DMS114 treated with DMSO at 0.1 percent for 48 hours (cell line): ENCODE measurements at regions not wholly inside any gene's neighbourhood (a gene's known extent, or its start where the extent isn't known, plus 50 kb on each side); places are given as distances from the start of the nearest gene placed in this dataset.

Experiments
- DNase-seq: peaks from one replicate; lab custom pipeline; 2025; ENCODE audit not compliant: unreplicated experiment; lab: John Stamatoyannopoulos, UW

DNA sequence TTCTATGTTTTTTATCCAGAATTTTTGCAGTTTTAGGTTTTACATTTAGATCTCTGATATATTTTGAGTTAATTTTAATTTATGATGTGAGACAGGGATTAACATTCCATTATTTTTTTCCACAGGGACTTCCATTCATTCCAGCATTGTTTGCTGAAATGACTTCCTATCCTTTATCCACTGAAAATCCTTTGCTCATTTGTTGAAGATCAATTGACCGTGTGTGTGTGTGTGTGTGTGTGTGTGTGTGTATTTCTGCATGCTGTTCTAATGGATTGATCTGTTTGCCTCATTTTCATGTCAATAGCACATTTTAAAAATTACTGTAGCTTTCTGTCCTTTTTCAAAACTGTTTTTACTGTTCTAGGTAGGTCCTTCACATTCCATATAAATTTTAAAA, 480.3 kb downstream of the DSC3 start:
- DNase-seq, result no peak

- no peak for DNase-seq
Measured at GRCh38 chr18:30556112-30556511, 486.4 kb downstream of the DSC3 start.

GRCh38 chr18:30545393-30545792, 497.1 kb downstream of the DSC3 start:
- no peak for DNase-seq

DNA sequence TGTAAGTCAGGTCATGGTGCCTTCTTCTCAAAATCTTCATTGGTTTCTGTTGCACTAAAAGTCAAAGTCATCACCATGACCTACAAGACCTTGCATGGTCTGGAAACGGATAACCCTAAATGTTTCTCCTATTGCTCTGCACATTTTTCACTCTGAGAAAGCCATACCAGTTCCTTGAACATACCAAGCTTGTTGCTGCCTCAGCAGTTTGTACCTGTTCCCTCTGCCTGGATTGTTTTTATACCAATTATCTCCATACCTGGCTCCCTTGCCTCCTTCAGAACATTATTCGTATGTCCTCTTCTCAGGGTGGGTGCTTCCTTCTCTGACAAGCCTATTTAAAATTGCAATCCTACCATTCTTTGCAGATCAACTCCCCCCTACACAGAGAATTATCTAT, 498.4 kb downstream of the DSC3 start:
- DNase-seq, result no peak

DNA sequence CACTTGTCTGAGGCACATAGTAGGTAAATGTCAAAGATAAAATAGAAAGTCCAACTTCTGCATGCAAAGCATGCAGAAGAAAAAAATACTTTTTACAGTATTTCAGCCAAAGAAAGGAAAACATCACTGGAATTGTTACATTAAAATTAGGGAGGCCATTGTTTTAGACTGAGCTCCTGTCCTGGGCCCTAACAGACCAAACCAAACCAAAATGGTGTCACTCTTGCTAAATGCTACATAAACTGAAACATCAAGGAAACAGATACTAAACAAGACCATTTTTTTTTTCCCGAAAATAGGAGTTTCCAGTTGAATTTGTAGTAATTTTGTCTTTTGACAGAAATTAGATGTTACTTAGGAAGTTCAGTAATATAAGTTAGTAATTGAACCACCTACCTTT, 508.8 kb downstream of the DSC3 start:
- no peak for DNase-seq

- no peak for DNase-seq
Measured at GRCh38 chr18:30527917-30528316, 514.6 kb downstream of the DSC3 start.

DNA sequence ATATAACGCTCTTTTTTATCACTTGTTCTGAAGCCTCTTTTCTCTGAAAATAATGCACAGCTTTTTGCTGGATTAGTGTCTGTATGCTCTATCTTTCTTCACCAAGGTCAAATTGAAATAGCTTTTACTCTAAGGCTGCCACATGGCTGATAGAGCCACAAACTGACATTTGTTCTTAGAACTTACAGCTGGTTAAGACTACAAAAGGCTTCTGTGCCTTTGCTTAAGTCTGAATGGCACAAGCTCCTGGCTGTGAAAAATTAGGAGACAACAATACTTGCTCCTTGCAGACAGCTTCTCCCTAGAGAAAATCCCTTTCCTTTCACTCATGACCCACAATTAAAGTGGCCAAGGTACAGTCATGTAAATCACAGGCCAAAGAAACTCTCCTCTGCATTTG, 515.3 kb downstream of the DSC3 start:
- no peak for DNase-seq

GRCh38 chr18:30522288-30522929, 520.1 kb downstream of the DSC3 start:
- DNase-seq, result no peak

DNA sequence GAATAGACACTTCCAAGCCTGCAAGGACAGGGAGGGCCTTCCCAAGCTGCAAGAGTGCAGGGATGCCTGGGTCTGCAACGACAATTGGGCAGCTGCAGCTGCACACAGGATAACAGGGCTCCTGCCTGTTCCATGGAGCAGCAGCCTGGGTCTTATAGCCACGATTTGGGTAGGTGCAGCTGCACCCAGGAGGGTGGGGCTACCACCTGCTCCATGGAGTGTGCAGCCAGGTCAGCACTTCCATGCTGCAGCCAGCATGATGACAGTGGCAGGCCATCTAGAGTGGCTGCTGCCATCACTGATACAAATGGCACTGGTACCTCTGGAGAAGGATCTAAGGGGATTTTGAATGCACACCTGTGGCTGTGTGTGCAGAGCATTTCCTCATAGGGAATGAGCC, 528.5 kb downstream of the DSC3 start:
- no peak for DNase-seq

GRCh38 chr18:30512872-30513271, 529.7 kb downstream of the DSC3 start:
- no peak for DNase-seq

DNA sequence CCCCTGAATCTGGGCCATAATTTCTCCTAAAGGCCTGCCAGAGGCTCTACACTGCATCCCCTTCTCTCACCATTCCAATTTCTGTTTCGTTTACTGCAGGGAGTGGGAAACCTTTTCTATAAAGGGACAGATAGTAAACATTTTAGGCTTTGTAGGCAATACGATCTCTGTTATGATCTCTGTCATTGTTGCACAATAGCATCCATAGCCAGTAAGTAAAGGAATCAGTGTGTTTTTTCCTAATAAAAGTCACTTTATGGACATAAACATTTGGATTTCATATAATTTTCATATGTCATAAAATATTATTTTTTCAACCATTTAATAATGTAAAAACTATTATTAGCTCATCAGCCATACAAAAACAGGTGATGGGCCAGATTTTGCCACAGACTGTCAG, 531.7 kb downstream of the DSC3 start:
- DNase-seq, result no peak

DNA sequence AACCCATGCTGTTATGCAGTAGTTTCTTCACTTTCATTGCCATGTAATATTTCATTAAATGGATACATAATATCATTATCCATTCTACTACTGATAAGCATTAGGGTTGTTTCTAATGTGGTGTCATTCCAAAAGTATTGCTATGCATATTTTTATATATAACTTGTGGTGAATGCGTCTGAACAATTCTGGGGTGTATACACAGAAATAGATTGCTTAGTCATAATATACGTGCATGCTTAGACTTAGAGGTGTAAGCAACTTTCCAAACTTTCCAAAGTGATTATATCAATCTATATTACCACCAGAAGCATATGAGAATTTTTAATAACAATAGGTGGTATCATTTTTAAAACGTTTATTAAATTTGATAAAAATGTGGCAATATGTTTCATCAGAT, 540.9 kb downstream of the DSC3 start:
- DNase-seq, result no peak

DNA sequence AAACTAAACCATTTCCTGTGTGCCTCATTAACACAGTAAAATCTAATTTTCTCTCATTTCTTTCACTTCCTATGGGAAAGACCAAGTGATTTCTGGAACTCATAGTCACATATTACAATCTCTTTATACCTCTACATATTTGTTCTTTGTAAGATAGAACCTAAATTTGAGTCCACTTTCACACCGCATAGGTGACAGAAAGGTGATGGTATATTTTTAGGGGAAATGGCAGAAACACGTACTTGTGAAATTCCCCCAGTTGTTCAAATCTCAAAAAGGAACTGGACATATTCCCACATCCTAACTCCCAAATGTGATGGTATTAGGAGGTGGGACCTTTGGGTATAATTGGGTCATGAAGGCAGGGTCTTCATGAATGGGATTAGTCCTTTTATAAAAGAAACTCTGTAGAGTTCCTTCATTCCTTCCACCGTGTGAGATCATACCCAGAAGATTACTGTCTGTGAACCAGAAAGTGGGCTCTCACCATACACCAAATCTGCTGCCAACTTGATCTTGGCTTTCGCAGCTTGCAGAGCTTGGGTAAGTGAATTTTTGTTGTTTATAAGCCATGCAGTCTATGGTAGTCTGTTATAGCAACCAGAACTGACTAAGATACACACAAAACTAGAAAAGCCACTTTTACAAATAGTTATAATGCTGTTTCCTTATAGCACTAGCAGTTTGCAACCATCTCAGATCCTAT, 542.1 kb downstream of the DSC3 start:
- DNase-seq, result no peak

GRCh38 chr18:30499721-30500120, 542.8 kb downstream of the DSC3 start:
- no peak for DNase-seq

GRCh38 chr18:30492552-30493129, 549.9 kb downstream of the DSC3 start:
- no peak for DNase-seq

DNA sequence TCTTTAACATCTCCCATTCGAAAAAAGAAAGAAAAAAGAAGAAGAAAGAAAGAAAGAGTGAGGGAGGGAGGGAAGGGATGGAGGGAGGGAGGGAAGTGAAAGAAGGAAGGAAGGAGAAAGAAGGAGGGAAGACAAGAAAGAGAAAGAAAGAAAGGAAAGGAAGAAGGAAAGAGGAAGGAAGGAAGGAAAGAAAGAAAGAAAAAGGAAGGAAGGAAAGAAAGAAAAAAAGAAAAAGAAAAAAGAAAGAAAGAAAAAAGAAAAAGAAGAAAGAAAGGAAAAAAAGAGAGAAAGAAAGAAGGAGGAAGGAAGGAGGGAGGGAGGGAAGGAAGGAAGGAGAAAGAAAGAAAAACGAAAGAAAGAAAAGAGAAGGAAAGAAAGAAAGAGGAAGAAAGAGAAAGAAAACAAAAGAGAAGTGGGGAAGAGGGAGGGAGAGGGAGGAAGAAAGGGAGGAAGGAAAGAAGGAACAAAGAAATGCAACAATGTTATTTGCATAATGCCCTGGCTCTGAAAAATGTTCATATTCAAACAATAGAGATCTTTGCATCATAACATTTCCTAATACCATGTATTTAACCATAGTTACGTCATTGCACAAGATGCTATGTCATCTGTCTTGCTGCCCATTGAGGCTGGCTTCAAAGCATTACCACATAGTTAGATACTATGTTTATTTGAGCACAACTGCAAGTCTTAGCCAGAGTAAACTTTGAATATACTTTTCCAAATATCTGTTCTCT, 550.6 kb downstream of the DSC3 start:
- DNase-seq, result no peak

DNA sequence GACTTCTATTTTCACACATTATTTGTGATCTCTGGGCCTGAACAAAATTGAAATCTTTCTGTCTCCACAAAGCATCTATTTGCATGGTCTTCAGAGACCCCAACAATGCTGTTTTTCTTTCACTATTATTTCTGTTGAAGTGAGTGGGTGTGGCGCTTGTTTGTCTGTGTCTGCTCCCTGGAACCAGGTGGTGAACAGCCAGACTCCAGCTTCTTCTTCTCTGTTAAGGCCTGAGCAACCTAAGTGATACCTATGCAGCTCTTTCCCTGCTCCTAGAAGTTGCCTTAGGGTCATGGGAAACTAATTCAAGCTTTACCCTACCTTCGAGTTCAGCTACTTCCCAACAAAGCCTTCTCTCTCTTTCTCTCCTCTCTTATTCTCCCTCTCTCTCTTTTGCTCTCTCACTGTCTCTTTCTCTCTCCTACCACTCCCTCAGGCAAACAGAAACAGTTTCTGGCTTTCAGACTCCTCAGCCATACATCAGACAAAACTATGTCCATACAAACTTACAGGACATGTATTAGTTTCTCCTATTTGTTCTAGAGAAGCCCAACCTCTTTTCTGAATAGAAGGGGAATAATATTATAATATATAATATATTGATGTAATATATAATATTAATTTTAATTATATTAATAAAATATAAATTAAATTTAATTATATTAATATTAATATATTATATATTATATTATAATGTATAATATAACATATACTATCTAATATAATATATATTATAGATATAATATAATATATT, 552.5 kb downstream of the DSC3 start:
- DNase-seq, result no peak

GRCh38 chr18:30487962-30488361, 554.6 kb downstream of the DSC3 start:
- DNase-seq, result no peak

GRCh38 chr18:30486856-30487255, 555.7 kb downstream of the DSC3 start:
- no peak for DNase-seq

- no peak for DNase-seq
Measured at GRCh38 chr18:30485078-30485477, 557.5 kb downstream of the DSC3 start.

GRCh38 chr18:30481871-30482270, 560.7 kb downstream of the DSC3 start:
- DNase-seq, result no peak
